IMR-90 (cell line): ENCODE measurements at regions not wholly inside any gene's neighbourhood (a gene's known extent, or its start where the extent isn't known, plus 50 kb on each side); places are given as distances from the start of the nearest gene placed in this dataset.
A peak's percentile ranks its signal among the peaks of the same experiment; 100 is the strongest.

Experiments used
- ATAC-seq: fragments of 200-7000 bp; cut with Tn5 transposase; 2 replicates; pipeline ENCODE4 v1.9.1; 2020; ENCODE audit warnings: low read depth, mild to moderate bottlenecking, moderate library complexity
- BruUV-seq: library from RNA; stranded (reverse); fragments of 400-500 nt; replicated peaks from 2 replicates; lab custom pipeline; 2021; lab: Mats Ljungman, UMichigan
- CTCF ChIA-PET: fragments of 300-600 bp; formaldehyde crosslinking; extraction: SDS; loops from one replicate; lab custom pipeline; 2021; ENCODE audit warnings: antibody characterized with exemption; lab: Yijun Ruan, JAX
- POLR2A ChIA-PET: fragments of 300-600 bp; sonication (Branson Sonifier 250); formaldehyde crosslinking; loops from one replicate; lab custom pipeline; 2022; ENCODE audit warnings: antibody characterized with exemption; ENCODE audit not compliant: unreplicated experiment; lab: Charles Lee
- DNase-seq: peaks from one replicate; pipeline ENCODE4 v3.0.0; 2013
- H2AFZ ChIP-seq: replicated peaks from 2 replicates; pipeline ENCODE3; 2013; ENCODE audit warnings: low read length, mild to moderate bottlenecking; ENCODE audit not compliant: poor library complexity
- H2AK5ac ChIP-seq: 2 replicates; pipeline ENCODE4 v1.6.1; 2013; ENCODE audit warnings: low read depth, low read length, inconsistent platforms
- H2AK9ac ChIP-seq: replicated peaks from 2 replicates; pipeline ENCODE3; 2013; ENCODE audit warnings: mild to moderate bottlenecking, low read depth, low read length, moderate library complexity; ENCODE audit not compliant: poor library complexity
- H2BK120ac ChIP-seq: 2 replicates; pipeline ENCODE4 v1.6.1; 2013; ENCODE audit warnings: low read depth, low read length, inconsistent platforms
- H2BK15ac ChIP-seq: 3 replicates; pipeline ENCODE4 v1.6.1; 2013; ENCODE audit warnings: low read depth, low read length, inconsistent platforms
- H2BK20ac ChIP-seq: 2 replicates; pipeline ENCODE4 v1.6.1; 2013; ENCODE audit warnings: low read depth, mild to moderate bottlenecking, inconsistent platforms, low read length, moderate library complexity
- H2BK5ac ChIP-seq: 2 replicates; pipeline ENCODE4 v1.6.1; 2013; ENCODE audit warnings: mild to moderate bottlenecking, low read depth, low read length, inconsistent platforms; ENCODE audit not compliant: poor library complexity, severe bottlenecking
- H3K14ac ChIP-seq: replicated peaks from 2 replicates; pipeline ENCODE4 v1.6.1; 2013; ENCODE audit warnings: low read depth, low read length, inconsistent platforms
- H3K18ac ChIP-seq: 2 replicates; pipeline ENCODE4 v1.6.1; 2013; ENCODE audit warnings: low read depth, low read length, control low read depth
- H3K23ac ChIP-seq: 2 replicates; pipeline ENCODE4 v1.6.1; 2013; ENCODE audit warnings: low read depth, low read length, inconsistent platforms
- H3K27ac ChIP-seq: 2 replicates; pipeline ENCODE4 v1.5.1; 2013; ENCODE audit warnings: mild to moderate bottlenecking, control low read depth, low read length; ENCODE audit not compliant: insufficient read depth
- H3K27me3 ChIP-seq: 2 replicates; pipeline ENCODE4 v1.6.1; 2013; ENCODE audit warnings: low read length; ENCODE audit not compliant: control insufficient read depth, insufficient read depth
- H3K36me3 ChIP-seq: 2 replicates; pipeline ENCODE4 v1.6.1; 2013; ENCODE audit warnings: low read length, mixed read lengths; ENCODE audit not compliant: control insufficient read depth, insufficient read depth
- H3K4ac ChIP-seq: 2 replicates; pipeline ENCODE4 v1.6.1; 2013; ENCODE audit warnings: low read depth, low read length, inconsistent platforms
- H3K4me1 ChIP-seq: 2 replicates; pipeline ENCODE4 v1.6.1; 2013; ENCODE audit warnings: low read length, mixed read lengths; ENCODE audit not compliant: control insufficient read depth, insufficient read depth
- H3K4me2 ChIP-seq: 2 replicates; pipeline ENCODE4 v1.6.1; 2013; ENCODE audit warnings: low read depth, mild to moderate bottlenecking, control low read depth, low read length, moderate library complexity
- H3K4me3 ChIP-seq: 2 replicates; pipeline ENCODE4 v1.5.1; 2013; ENCODE audit warnings: low read depth, mild to moderate bottlenecking, control low read depth, low read length, moderate library complexity; ENCODE audit not compliant: insufficient read depth
- H3K56ac ChIP-seq: 2 replicates; pipeline ENCODE4 v1.6.1; 2013; ENCODE audit warnings: low read length, inconsistent platforms; ENCODE audit not compliant: insufficient read depth; ENCODE audit errors: extremely low read depth
- H3K79me1 ChIP-seq, 2 experiments: 2 replicates each; pipeline ENCODE4 v1.6.1; 2013; ENCODE audit warnings: low read length in 2 of 2, inconsistent platforms in 1 of 2, low read depth in 1 of 2
- H3K9ac ChIP-seq: 2 replicates; pipeline ENCODE4 v1.6.1; 2013; ENCODE audit warnings: low read depth, low read length, control low read depth
- H3K9me1 ChIP-seq: 2 replicates; pipeline ENCODE4 v1.6.1; 2013; ENCODE audit warnings: low read length, inconsistent platforms; ENCODE audit not compliant: insufficient read depth
- H3K9me3 ChIP-seq: 2 replicates; pipeline ENCODE4 v1.6.1; 2013; ENCODE audit warnings: low read length; ENCODE audit not compliant: control insufficient read depth, insufficient read depth
- H4K20me1 ChIP-seq: 2 replicates; pipeline ENCODE4 v1.6.1; 2013; ENCODE audit warnings: low read length, inconsistent platforms; ENCODE audit not compliant: insufficient read depth
- H4K5ac ChIP-seq: 2 replicates; pipeline ENCODE4 v1.6.1; 2013; ENCODE audit warnings: mild to moderate bottlenecking, low read depth, low read length, control low read depth
- H4K8ac ChIP-seq, 2 experiments: 2 replicates each; pipeline ENCODE4 v1.6.1; 2013; ENCODE audit warnings: low read depth in 2 of 2, low read length in 2 of 2, control low read depth in 1 of 2, inconsistent platforms in 1 of 2
- H4K91ac ChIP-seq: 2 replicates; pipeline ENCODE4 v1.6.1; 2013; ENCODE audit warnings: low read depth, low read length, inconsistent platforms; ENCODE audit not compliant: insufficient read depth
- BHLHE40 ChIP-seq: fragments of 150-350 bp; IDR thresholded peaks from 2 replicates; pipeline ENCODE4 v1.6.1; 2016; ENCODE audit warnings: mild to moderate bottlenecking, low read depth, low read length
- MXI1 ChIP-seq: IDR thresholded peaks from 2 replicates; pipeline ENCODE4 v1.6.1; 2012; ENCODE audit warnings: low read depth, mild to moderate bottlenecking, low read length, moderate library complexity, borderline replicate concordance
- NFE2L2 ChIP-seq: fragments of 150-350 bp; IDR thresholded peaks from 2 replicates; pipeline ENCODE4 v1.6.1; 2016; ENCODE audit warnings: low read depth, mild to moderate bottlenecking, low read length
- WGBS, 2 experiments: methylation state at CpG; one replicate each; pipeline versions ENCODE4 v1.1.5 to v1.1.7; 2013; ENCODE audit warnings: missing lambda C conversion rate in 2 of 2; ENCODE audit not compliant: insufficient read length in 1 of 2; ENCODE audit errors: extremely low coverage in 2 of 2; 5-methylcytosine and 5-hydroxymethylcytosine counted together
- dilution Hi-C: fragments of 300-500 bp; cut with HindIII; formaldehyde crosslinking; loops from one replicate; pipeline ENCODE4 v1.14.3; 2018; ENCODE audit warnings: low sequenced_read_pairs; ENCODE audit not compliant: unreplicated experiment
- in situ Hi-C: fragments of 300-500 bp; cut with MboI; formaldehyde crosslinking; loops from 3 replicates; pipeline ENCODE4 v1.14.3; 2019; ENCODE audit warnings: low sequenced_read_pairs, inconsistent platforms, mixed read lengths
- intact Hi-C: fragments of 100-400 bp; cut with micrococcal nuclease; formaldehyde crosslinking; loops from 2 replicates; pipeline ENCODE4 v1.10.0; 2022

DNA sequence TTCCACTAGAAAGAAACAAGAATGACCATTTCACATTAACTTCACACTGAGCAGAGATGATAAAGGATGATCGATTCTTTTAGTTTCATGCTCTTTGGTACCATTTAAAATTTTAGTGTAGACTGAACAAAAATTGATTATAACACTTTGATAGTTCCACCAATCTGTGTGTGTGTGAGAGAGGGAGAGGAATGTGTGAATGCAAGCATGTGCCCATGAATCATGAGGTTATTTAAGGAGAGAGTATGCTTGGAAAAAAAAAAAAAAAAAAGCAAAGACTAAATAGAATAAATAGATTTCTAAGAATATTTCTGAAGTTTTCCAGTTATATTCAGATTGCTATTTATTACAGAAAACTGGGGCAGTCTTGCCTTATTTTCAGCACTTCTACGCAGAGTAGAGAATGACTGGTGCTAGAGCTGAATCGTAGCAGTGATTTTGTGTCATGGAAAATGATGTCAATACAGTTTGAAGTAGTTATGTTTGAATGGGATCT, 900.8 kb downstream of the SLC4A3 start:
- dilution Hi-C loops, result no loop called here
- Histone ChIP-seq H3K18ac (peak overlapping the region; percentile 98), H2BK120ac (peak overlapping the region; percentile 82), H3K27me3 (no peaks in the 10 kb centered on the region), H4K91ac (0 out of 2 replicates have a peak overlapping the region, but pooled peaks have one; percentile 50), H3K9me3 (peaks cover 6% of the 10 kb centered on the region), H3K27ac (no peak overlapping the region), H3K36me3 (no peaks in the 10 kb centered on the region), H2AK5ac (no peak overlapping the region), H3K56ac (no peak overlapping the region), H3K4me2 (peak overlapping the region; percentile 8; the same call in 1 of the 2 replicates), H3K79me1 (no peaks in the 10 kb centered on the region), H2BK5ac (peak overlapping the region; percentile 48), H3K4ac (peak overlapping the region; percentile 64; the same call in 1 of the 2 replicates), H3K9ac (no peak overlapping the region), H2BK15ac (no peak overlapping the region; the same call in 2 of the 3 replicates), H2AFZ (no peak overlapping the region), H3K23ac (no peak overlapping the region), H2BK20ac (peak overlapping the region; percentile 71; the same call in 1 of the 2 replicates), H3K4me1 (peaks cover 4% of the 10 kb centered on the region), H4K5ac (peak overlapping the region; percentile 59), H4K20me1 (no peaks in the 10 kb centered on the region), H3K9me1 (no peaks in the 10 kb centered on the region), H3K4me3 (no peak overlapping the region), H2AK9ac (no peak overlapping the region), H4K8ac (peak overlapping the region in 1 of 2 experiments; percentile 50; a peak in 1 of 4 replicates), H3K14ac (peak overlapping the region; percentile 65; the same call in 1 of the 2 replicates)
- in situ Hi-C loops, result no loop called here
- ChIA-PET CTCF (interaction anchor here (1.1 kb wide), 1 partner anchor 14 kb away, joined by 4 read pairs; no protein-coding TSS in a partner anchor), POLR2A (no interaction called here)
- no TSS peak for BruUV-seq
- intact Hi-C loops, result no loop called here
- DNase-seq (peak; percentile 62), ATAC-seq (peak; percentile 75)
- WGBS, 2 experiments, result 100% methylated on average over 2 of the region's 3 CpGs; no CpG with 5 or more reads in 1 of the 2 experiments
- TF ChIP-seq MXI1 (no peak), NFE2L2 (no peak), BHLHE40 (peak; percentile 88)
